Gastrocnemius medialis (tissue), 4 donors: ENCODE measurements at regions not wholly inside any gene's neighbourhood (a gene's known extent, or its start where the extent isn't known, plus 50 kb on each side); places are given as distances from the start of the nearest gene placed in this dataset.

ENCODE experiments used
- ATAC-seq, 2 donors: fragments of 150-250 bp; one replicate each; pipeline ENCODE4 v1.9.1; 2016
- DNase-seq, 2 donors: peaks; one replicate each; pipeline ENCODE4 v3.0.0-alpha.2; 2019
- H3K27ac ChIP-seq, 4 donors: fragments of 200-600 bp; sonication (generic); 1 replicate in 1 of 4; 2 replicates in 3 of 4; pipeline ENCODE4 v1.5.1; 2016 to 2018; ENCODE audit warnings: mild to moderate bottlenecking in 2 of 4, moderate library complexity in 1 of 4
- H3K27me3 ChIP-seq, 3 donors: fragments of 200-600 bp; sonication (generic) in 2 of 3; 1 replicate in 1 of 3; 2 replicates in 2 of 3; pipeline versions ENCODE4 v1.5.1 to v1.6.0; 2016 to 2019; ENCODE audit warnings: mild to moderate bottlenecking in 1 of 3, moderate library complexity in 1 of 3
- H3K36me3 ChIP-seq, 2 donors: fragments of 200-600 bp; sonication (generic) in 1 of 2; one replicate each; pipeline ENCODE4 v1.5.1; 2017 to 2018
- H3K4me1 ChIP-seq, 2 donors: fragments of 200-600 bp; sonication (generic) in 1 of 2; one replicate each; pipeline ENCODE4 v1.5.1; 2016 to 2017; ENCODE audit warnings: mild to moderate bottlenecking in 2 of 2
- H3K4me3 ChIP-seq, 4 donors: fragments of 200-600 bp; sonication (generic) in 3 of 4; 1 replicate in 1 of 4; 2 replicates in 3 of 4; pipeline ENCODE4 v1.5.1; 2016 to 2019; ENCODE audit warnings: mild to moderate bottlenecking in 2 of 4
- H3K9me3 ChIP-seq, 3 donors: fragments of 200-600 bp; sonication (generic) in 2 of 3; 1 replicate in 1 of 3; 2 replicates in 2 of 3; pipeline ENCODE4 v1.5.1; 2016 to 2019
- CTCF ChIP-seq, 5 experiments: fragments of 450-650 bp in 3 of 5; fragments of 200-600 bp in 2 of 5; sonication (generic) in 2 of 5; IDR thresholded peaks in 4 of 5; conservative IDR thresholded peaks in 1 of 5; 1 replicate in 4 of 5; 2 replicates in 1 of 5; pipeline ENCODE4 v1.5.1; 2016 to 2019; ENCODE audit warnings: antibody characterized with exemption in 5 of 5, mild to moderate bottlenecking in 3 of 5, moderate library complexity in 3 of 5
- POLR2A ChIP-seq, 2 donors: fragments of 450-650 bp; IDR thresholded peaks; one replicate each; pipeline ENCODE4 v1.6.1; 2017; ENCODE audit warnings: antibody characterized with exemption in 2 of 2, mild to moderate bottlenecking in 2 of 2, moderate library complexity in 2 of 2
- in situ Hi-C, 4 donors: fragments of 200-750 bp; cut with MboI; loops; one replicate each; pipeline versions ENCODE4 v1.15.0 to v1.8.0; 2017; ENCODE audit warnings: low sequenced_read_pairs in 4 of 4
- intact Hi-C: fragments of 100-400 bp; cut with DNase I; formaldehyde crosslinking; loops from one replicate; pipeline ENCODE4 v1.15.1; 2023; ENCODE audit warnings: low total_unique reads

GRCh38 chr4:164304101-164304639, 449.8 kb upstream of the SMIM31 start:
- no peaks in the 10 kb centered on the region for H3K36me3 ChIP-seq
- in situ Hi-C loops (no loop called here), intact Hi-C loops (no loop called here)
- no peaks in the 10 kb centered on the region for H3K9me3 ChIP-seq
- no peaks in the 10 kb centered on the region for H3K4me1 ChIP-seq
- TF ChIP-seq CTCF (IDR thresholded peaks at IDR 0.05 in 4 of 5, conservative IDR thresholded peaks at IDR 0.05 in 1 of 5) (no peak), POLR2A (IDR thresholded peaks at IDR 0.05) (no peak)
- no peaks in the 10 kb centered on the region for H3K27me3 ChIP-seq
- H3K27ac ChIP-seq: no peak overlapping the region
- no peak for DNase-seq
- H3K4me3 ChIP-seq: no peak overlapping the region
- ATAC-seq: no peak

GRCh38 chr4:164304861-164305260, 449.1 kb upstream of the SMIM31 start:
- intact Hi-C loops (no loop called here), in situ Hi-C loops (no loop called here)
- ATAC-seq (no peak), DNase-seq (no peak)
- no peaks in the 10 kb centered on the region for H3K36me3 ChIP-seq
- H3K27me3 ChIP-seq: no peaks in the 10 kb centered on the region
- no peaks in the 10 kb centered on the region for H3K9me3 ChIP-seq
- no peak for TF ChIP-seq POLR2A (IDR thresholded peaks at IDR 0.05)
- TF ChIP-seq CTCF (IDR thresholded peaks at IDR 0.05 in 4 of 5, conservative IDR thresholded peaks at IDR 0.05 in 1 of 5): no peak
- H3K4me1 ChIP-seq: no peaks in the 10 kb centered on the region
- H3K27ac ChIP-seq: no peak overlapping the region
- H3K4me3 ChIP-seq: no peak overlapping the region

- TF ChIP-seq CTCF (IDR thresholded peaks at IDR 0.05 in 4 of 5, conservative IDR thresholded peaks at IDR 0.05 in 1 of 5) (no peak), POLR2A (IDR thresholded peaks at IDR 0.05) (no peak)
- Histone ChIP-seq H3K4me3 (no peak overlapping the region), H3K4me1 (no peaks in the 10 kb centered on the region), H3K9me3 (no peaks in the 10 kb centered on the region), H3K27me3 (no peaks in the 10 kb centered on the region), H3K36me3 (no peaks in the 10 kb centered on the region), H3K27ac (no peak overlapping the region)
- ATAC-seq: no peak
- intact Hi-C loops: no loop called here
- DNase-seq: no peak
- in situ Hi-C loops: no loop called here
Observed at GRCh38 chr4:164307262-164307661, 446.7 kb upstream of the SMIM31 start.

GRCh38 chr4:164312671-164313070, 441.3 kb upstream of the SMIM31 start:
- Histone ChIP-seq H3K4me3 (no peak overlapping the region), H3K4me1 (no peaks in the 10 kb centered on the region), H3K27ac (no peak overlapping the region), H3K36me3 (no peaks in the 10 kb centered on the region), H3K9me3 (no peaks in the 10 kb centered on the region), H3K27me3 (no peaks in the 10 kb centered on the region)
- intact Hi-C loops (no loop called here), in situ Hi-C loops (no loop called here)
- ATAC-seq: no peak
- TF ChIP-seq POLR2A (IDR thresholded peaks at IDR 0.05): no peak
- no peak for TF ChIP-seq CTCF (IDR thresholded peaks at IDR 0.05 in 4 of 5, conservative IDR thresholded peaks at IDR 0.05 in 1 of 5)
- DNase-seq: no peak

GRCh38 chr4:164313853-164314252, 440.1 kb upstream of the SMIM31 start:
- ATAC-seq: no peak
- Histone ChIP-seq H3K36me3 (no peaks in the 10 kb centered on the region), H3K4me1 (no peaks in the 10 kb centered on the region), H3K27me3 (no peaks in the 10 kb centered on the region), H3K4me3 (no peak overlapping the region), H3K9me3 (no peaks in the 10 kb centered on the region), H3K27ac (no peak overlapping the region)
- intact Hi-C loops (no loop called here), in situ Hi-C loops (no loop called here)
- TF ChIP-seq POLR2A (IDR thresholded peaks at IDR 0.05) (no peak), CTCF (IDR thresholded peaks at IDR 0.05 in 4 of 5, conservative IDR thresholded peaks at IDR 0.05 in 1 of 5) (no peak)
- no peak for DNase-seq
